ENCODE measurements at regions not wholly inside any gene's neighbourhood (a gene's known extent, or its start where the extent isn't known, plus 50 kb on each side); places are given as distances from the start of the nearest gene placed in this dataset.
"Not testable (repeated sequence)": the region's sequence is repeated elsewhere in the genome, so short reads cannot be mapped to it uniquely, and the experiment has no call there.

- not testable (repeated sequence) for DNase-seq
Measured at GRCh38 chr7:13631207-13632049, 358.0 kb downstream of the ETV1 start.

- peak; percentile 13 for DNase-seq
Measured at GRCh38 chr7:13633857-13634256, 355.6 kb downstream of the ETV1 start.

GRCh38 chr7:13639396-13639795, 350.1 kb downstream of the ETV1 start:
- no peak for DNase-seq

- no peak for DNase-seq
Measured at GRCh38 chr7:13641714-13642113, 347.8 kb downstream of the ETV1 start.

- no peak for DNase-seq
Measured at GRCh38 chr7:13651167-13651566, 338.3 kb downstream of the ETV1 start.

GRCh38 chr7:13656330-13656729, 333.1 kb downstream of the ETV1 start:
- no peak for DNase-seq

GRCh38 chr7:13673290-13673689, 316.2 kb downstream of the ETV1 start:
- DNase-seq, result no peak

GRCh38 chr7:13682626-13683025, 306.8 kb downstream of the ETV1 start:
- no peak for DNase-seq

- no peak for DNase-seq
Measured at GRCh38 chr7:13687500-13687899, 302.0 kb downstream of the ETV1 start.

GRCh38 chr7:13692548-13692947, 296.9 kb downstream of the ETV1 start:
- no peak for DNase-seq

GRCh38 chr7:13702251-13702650, 287.2 kb downstream of the ETV1 start:
- DNase-seq, result no peak

GRCh38 chr7:13708670-13709069, 280.8 kb downstream of the ETV1 start:
- no peak for DNase-seq

GRCh38 chr7:13713092-13713491, 276.4 kb downstream of the ETV1 start:
- no peak for DNase-seq

GRCh38 chr7:13715534-13715933, 273.9 kb downstream of the ETV1 start:
- no peak for DNase-seq

- no peak for DNase-seq
Measured at GRCh38 chr7:13717031-13717430, 272.4 kb downstream of the ETV1 start.

GRCh38 chr7:13724191-13724976, 265.1 kb downstream of the ETV1 start:
- DNase-seq, result no peak

GRCh38 chr7:13724977-13725566, 264.4 kb downstream of the ETV1 start:
- DNase-seq, result no peak

- no peak for DNase-seq
Measured at GRCh38 chr7:13725591-13725990, 263.9 kb downstream of the ETV1 start.

- DNase-seq, result no peak
Measured at GRCh38 chr7:13727279-13727678, 262.2 kb downstream of the ETV1 start.

- no peak for DNase-seq
Measured at GRCh38 chr7:13727751-13728150, 261.7 kb downstream of the ETV1 start.

GRCh38 chr7:13728430-13728829, 261.0 kb downstream of the ETV1 start:
- not testable (repeated sequence) for DNase-seq

GRCh38 chr7:13731643-13732042, 257.8 kb downstream of the ETV1 start:
- DNase-seq, result no peak

- no peak for DNase-seq
Measured at GRCh38 chr7:13737563-13737962, 251.9 kb downstream of the ETV1 start.

GRCh38 chr7:13742126-13742525, 247.3 kb downstream of the ETV1 start:
- DNase-seq, result peak; percentile 45

Measured in NCI-H226 (cell line).